T-helper 22 cell (primary cell): ENCODE measurements at regions not wholly inside any gene's neighbourhood (a gene's known extent, or its start where the extent isn't known, plus 50 kb on each side); places are given as distances from the start of the nearest gene placed in this dataset.
"Not testable (repeated sequence)": the region's sequence is repeated elsewhere in the genome, so short reads cannot be mapped to it uniquely, and the experiment has no call there.

Experiments used
- DNase-seq: peaks from one replicate; pipeline ENCODE4 v3.0.0-alpha.2; 2020; ENCODE audit warnings: low read depth

- no peak for DNase-seq
Observed at GRCh38 chr10:44267007-44267406, 117.9 kb downstream of the CXCL12 start.

GRCh38 chr10:44264244-44264643 is 120.7 kb downstream of the CXCL12 start:
- no peak for DNase-seq

- DNase-seq, result no peak
Observed at GRCh38 chr10:44263771-44264170, 121.1 kb downstream of the CXCL12 start.

- no peak for DNase-seq
Observed at GRCh38 chr10:44262551-44263251, 122.2 kb downstream of the CXCL12 start.

GRCh38 chr10:44261710-44262455 is 123.0 kb downstream of the CXCL12 start:
- DNase-seq, result no peak

- DNase-seq, result no peak
Observed at GRCh38 chr10:44261296-44261695, 123.6 kb downstream of the CXCL12 start.

GRCh38 chr10:44260286-44260928 is 124.5 kb downstream of the CXCL12 start:
- no peak for DNase-seq

- DNase-seq, result no peak
Observed at GRCh38 chr10:44259090-44259874, 125.6 kb downstream of the CXCL12 start.

GRCh38 chr10:44258460-44259089 is 126.3 kb downstream of the CXCL12 start:
- no peak for DNase-seq

- DNase-seq, result no peak
Observed at GRCh38 chr10:44258019-44258418, 126.9 kb downstream of the CXCL12 start.

GRCh38 chr10:44253769-44254462 is 131.0 kb downstream of the CXCL12 start:
- no peak for DNase-seq

- not testable (repeated sequence) for DNase-seq
Observed at GRCh38 chr10:44252631-44253030, 132.3 kb downstream of the CXCL12 start.

- DNase-seq, result not testable (repeated sequence)
Observed at GRCh38 chr10:44249933-44250332, 135.0 kb downstream of the CXCL12 start.

- no peak for DNase-seq
Observed at GRCh38 chr10:44249490-44249889, 135.4 kb downstream of the CXCL12 start.

GRCh38 chr10:44246700-44247099 is 138.2 kb downstream of the CXCL12 start:
- not testable (repeated sequence) for DNase-seq

- DNase-seq, result not testable (repeated sequence)
Observed at GRCh38 chr10:44246287-44246686, 138.6 kb downstream of the CXCL12 start.

- DNase-seq, result no peak
Observed at GRCh38 chr10:44245601-44245938, 139.3 kb downstream of the CXCL12 start.

- DNase-seq, result no peak
Observed at GRCh38 chr10:44244745-44245600, 139.9 kb downstream of the CXCL12 start.

GRCh38 chr10:44243851-44244510 is 140.9 kb downstream of the CXCL12 start:
- no peak for DNase-seq

GRCh38 chr10:44242826-44243225 is 142.1 kb downstream of the CXCL12 start:
- no peak for DNase-seq
